Caco-2 (cell line): ENCODE measurements at regions not wholly inside any gene's neighbourhood (a gene's known extent, or its start where the extent isn't known, plus 50 kb on each side); places are given as distances from the start of the nearest gene placed in this dataset.

ENCODE experiments used
- BruUV-seq: library from RNA; stranded (reverse); fragments of 400-500 nt; replicated peaks from 2 replicates; lab custom pipeline; 2021; lab: Mats Ljungman, UMichigan
- CTCF ChIA-PET: fragments of 300-600 bp; sonication (Branson Sonifier 250); formaldehyde crosslinking; loops from one replicate; lab custom pipeline; 2022; ENCODE audit warnings: antibody characterized with exemption; lab: Charles Lee
- POLR2A ChIA-PET: fragments of 300-600 bp; sonication (Branson Sonifier 250); formaldehyde crosslinking; loops from one replicate; lab custom pipeline; 2022; ENCODE audit warnings: antibody characterized with exemption; lab: Charles Lee
- DNase-seq, 2 experiments: peaks; one replicate each; pipeline versions ENCODE4 v3.0.0 to v3.0.0-alpha.2; 2020 to 2022
- H3K27me3 ChIP-seq: replicated peaks from 2 replicates; pipeline ENCODE4 v1.6.0; 2011; ENCODE audit warnings: low read length; ENCODE audit not compliant: control insufficient read depth, insufficient read depth
- H3K36me3 ChIP-seq: 2 replicates; pipeline ENCODE4 v1.5.1; 2011; ENCODE audit warnings: low read length; ENCODE audit not compliant: control insufficient read depth, insufficient read depth
- H3K4me1 ChIP-seq: fragments of 250-450 bp; sonication (Bioruptor Pico); 2 replicates; pipeline ENCODE4 v1.5.1; 2020; ENCODE audit warnings: mild to moderate bottlenecking
- H3K4me3 ChIP-seq: 2 replicates; pipeline ENCODE4 v1.5.1; 2011; ENCODE audit warnings: low read depth, mild to moderate bottlenecking, control low read depth, low read length
- H3K9me3 ChIP-seq: fragments of 250-450 bp; sonication (Bioruptor Pico); 2 replicates; pipeline ENCODE4 v1.5.1; 2020; ENCODE audit warnings: mild to moderate bottlenecking, moderate library complexity
- H3K27ac Mint-ChIP-seq: one replicate; pipeline ENCODE4 v1.8.0; 2022; ENCODE audit warnings: mixed read lengths; ENCODE audit not compliant: unreplicated experiment
- H3K27me3 Mint-ChIP-seq: one replicate; pipeline ENCODE4 v1.8.0; 2022; ENCODE audit warnings: mixed read lengths; ENCODE audit not compliant: insufficient read depth, unreplicated experiment
- H3K36me3 Mint-ChIP-seq: one replicate; pipeline ENCODE4 v1.8.0; 2022; ENCODE audit warnings: mild to moderate bottlenecking, mixed read lengths; ENCODE audit not compliant: insufficient read depth, unreplicated experiment
- H3K4me1 Mint-ChIP-seq: one replicate; pipeline ENCODE4 v1.8.0; 2022; ENCODE audit warnings: low read depth, mixed read lengths; ENCODE audit not compliant: unreplicated experiment
- H3K4me3 Mint-ChIP-seq: one replicate; pipeline ENCODE4 v1.8.0; 2022; ENCODE audit warnings: mild to moderate bottlenecking, moderate library complexity, mixed read lengths; ENCODE audit not compliant: unreplicated experiment
- H3K9me3 Mint-ChIP-seq: one replicate; pipeline ENCODE4 v1.8.0; 2022; ENCODE audit warnings: mixed read lengths; ENCODE audit not compliant: unreplicated experiment
- intact Hi-C: fragments of 100-400 bp; cut with micrococcal nuclease; formaldehyde crosslinking; loops from one replicate; pipeline ENCODE4 v1.10.0; 2022; ENCODE audit not compliant: unreplicated experiment
- TF ChIP-seq, protein P1 (sequence below), 2 experiments: fragments of 200-600 bp in 1 of 2; IDR thresholded peaks; 1 replicate in 1 of 2; 2 replicates in 1 of 2; pipeline versions ENCODE4 v1.5.1 to v1.8.0; 2011 to 2022; ENCODE audit warnings: antibody characterized with exemption in 1 of 2, control low read depth in 1 of 2, inconsistent platforms in 1 of 2, low read depth in 1 of 2, low read length in 1 of 2, mild to moderate bottlenecking in 1 of 2, moderate library complexity in 1 of 2; ENCODE audit not compliant: insufficient read depth in 1 of 2, severe bottlenecking in 1 of 2, unreplicated experiment in 1 of 2

DNA sequence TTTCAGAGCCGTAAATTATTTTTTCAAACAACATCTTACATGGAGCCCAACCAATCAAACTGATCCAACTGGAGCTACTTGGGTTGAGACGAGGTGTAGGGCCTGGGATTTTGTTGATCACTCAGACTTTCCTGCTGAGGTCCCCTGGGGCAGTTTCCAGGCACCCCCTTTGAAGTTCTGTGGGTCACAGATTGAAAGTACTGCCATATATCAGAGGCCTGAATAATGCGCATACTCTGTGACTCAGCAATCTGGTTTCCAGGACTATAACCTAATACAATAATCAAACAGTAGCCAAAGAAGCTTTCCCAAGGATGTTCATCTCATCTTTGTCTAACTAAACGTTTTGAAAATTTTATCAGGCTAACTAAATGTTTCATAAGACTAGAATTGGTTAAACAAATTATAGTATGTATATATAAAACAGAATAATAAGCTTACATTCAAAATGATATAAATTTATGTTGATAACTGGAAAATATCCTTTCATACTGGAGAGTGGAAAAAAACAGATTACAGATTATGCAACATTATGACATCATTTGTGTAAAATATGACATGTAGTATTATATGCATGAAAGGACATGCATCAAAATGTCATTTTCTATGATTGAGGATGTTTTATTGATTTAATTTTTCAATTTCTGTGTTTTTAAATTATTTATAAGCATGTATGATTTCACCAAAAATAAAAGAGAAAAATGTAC lies 617.1 kb downstream of the NTRK3 start:
- TF ChIP-seq, protein P1, sequence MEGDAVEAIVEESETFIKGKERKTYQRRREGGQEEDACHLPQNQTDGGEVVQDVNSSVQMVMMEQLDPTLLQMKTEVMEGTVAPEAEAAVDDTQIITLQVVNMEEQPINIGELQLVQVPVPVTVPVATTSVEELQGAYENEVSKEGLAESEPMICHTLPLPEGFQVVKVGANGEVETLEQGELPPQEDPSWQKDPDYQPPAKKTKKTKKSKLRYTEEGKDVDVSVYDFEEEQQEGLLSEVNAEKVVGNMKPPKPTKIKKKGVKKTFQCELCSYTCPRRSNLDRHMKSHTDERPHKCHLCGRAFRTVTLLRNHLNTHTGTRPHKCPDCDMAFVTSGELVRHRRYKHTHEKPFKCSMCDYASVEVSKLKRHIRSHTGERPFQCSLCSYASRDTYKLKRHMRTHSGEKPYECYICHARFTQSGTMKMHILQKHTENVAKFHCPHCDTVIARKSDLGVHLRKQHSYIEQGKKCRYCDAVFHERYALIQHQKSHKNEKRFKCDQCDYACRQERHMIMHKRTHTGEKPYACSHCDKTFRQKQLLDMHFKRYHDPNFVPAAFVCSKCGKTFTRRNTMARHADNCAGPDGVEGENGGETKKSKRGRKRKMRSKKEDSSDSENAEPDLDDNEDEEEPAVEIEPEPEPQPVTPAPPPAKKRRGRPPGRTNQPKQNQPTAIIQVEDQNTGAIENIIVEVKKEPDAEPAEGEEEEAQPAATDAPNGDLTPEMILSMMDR (IDR thresholded peaks at IDR 0.05; ENCODE audit: insufficient read depth in 1 of 2, low read depth in 1 of 2, low read length in 1 of 2, severe bottlenecking in 1 of 2, unreplicated experiment in 1 of 2), result no peak
- ChIA-PET CTCF (no interaction called here), POLR2A (no interaction called here)
- no peak overlapping the region for H3K27ac Mint-ChIP-seq
- Histone ChIP-seq H3K4me1 (peaks cover 11% of the 10 kb centered on the region), H3K9me3 (no peaks in the 10 kb centered on the region), H3K27me3 (no peaks in the 10 kb centered on the region), H3K4me3 (no peak overlapping the region), H3K36me3 (no peaks in the 10 kb centered on the region)
- no peaks in the 10 kb centered on the region for H3K27me3 Mint-ChIP-seq
- DNase-seq, result no peak
- no peaks in the 10 kb centered on the region for H3K36me3 Mint-ChIP-seq
- BruUV-seq, result no TSS peak
- no peaks in the 10 kb centered on the region for H3K9me3 Mint-ChIP-seq
- H3K4me1 Mint-ChIP-seq, result peaks cover 12% of the 10 kb centered on the region
- H3K4me3 Mint-ChIP-seq, result no peak overlapping the region
- intact Hi-C loops, result no loop called here

DNA sequence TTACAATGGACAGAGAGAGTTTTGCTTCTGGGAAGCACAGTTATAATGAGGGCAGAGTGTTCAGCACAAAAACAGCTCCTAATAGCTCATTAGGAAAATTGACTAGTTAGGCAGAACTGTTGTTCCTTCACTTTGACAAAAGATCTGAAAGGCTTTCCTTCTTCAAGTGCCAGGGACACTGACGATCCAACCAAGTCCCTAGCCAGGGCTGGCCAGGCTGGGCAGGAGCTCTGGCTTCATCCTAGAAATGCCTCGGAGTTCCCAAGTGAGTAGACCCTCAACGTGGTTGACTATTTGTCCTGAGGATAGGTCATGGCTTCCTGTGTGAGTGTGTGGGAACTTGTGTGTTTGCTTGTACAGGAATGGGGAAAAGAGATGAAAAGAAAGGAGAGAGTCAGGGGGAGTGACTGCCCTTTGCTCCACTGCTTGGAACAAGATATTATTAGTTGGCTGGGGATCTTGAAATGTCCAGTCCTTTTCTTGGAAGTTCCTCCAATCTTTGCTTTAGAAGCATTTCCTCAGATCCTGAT lies 617.9 kb downstream of the NTRK3 start:
- CTCF ChIA-PET, result no interaction called here
- no TSS peak for BruUV-seq
- Mint-ChIP-seq H3K27ac (no peak overlapping the region), H3K36me3 (no peaks in the 10 kb centered on the region), H3K9me3 (no peaks in the 10 kb centered on the region), H3K27me3 (no peaks in the 10 kb centered on the region), H3K4me3 (no peak overlapping the region), H3K4me1 (peaks cover 12% of the 10 kb centered on the region)
- H3K4me1 ChIP-seq, result peaks cover 11% of the 10 kb centered on the region
- TF ChIP-seq, protein P1 (IDR thresholded peaks at IDR 0.05; ENCODE audit: insufficient read depth in 1 of 2, low read depth in 1 of 2, low read length in 1 of 2, severe bottlenecking in 1 of 2, unreplicated experiment in 1 of 2), result no peak
- no peaks in the 10 kb centered on the region for H3K27me3 ChIP-seq
- POLR2A ChIA-PET, result no interaction called here
- no peaks in the 10 kb centered on the region for H3K9me3 ChIP-seq
- no peak for DNase-seq
- no peak overlapping the region for H3K4me3 ChIP-seq
- no peaks in the 10 kb centered on the region for H3K36me3 ChIP-seq
- intact Hi-C loops, result no loop called here

DNA sequence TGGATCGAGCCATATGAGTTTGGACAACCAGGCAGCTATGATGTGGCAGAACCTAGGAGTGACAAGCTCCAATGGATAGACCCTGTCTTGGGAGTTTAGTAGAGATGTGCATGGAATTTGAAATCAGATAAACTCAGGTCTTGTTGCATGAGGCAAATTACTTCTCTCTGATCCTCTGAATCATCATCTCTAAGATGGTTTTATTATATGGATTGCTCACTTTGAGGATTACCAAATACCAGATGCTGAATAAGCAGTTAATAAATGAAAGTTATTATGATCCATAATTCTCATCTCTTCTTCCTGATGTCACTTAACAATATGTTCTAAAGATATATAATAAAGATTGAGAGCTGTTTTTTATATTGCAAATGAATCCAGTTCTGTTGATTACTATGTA lies 622.2 kb downstream of the NTRK3 start:
- H3K9me3 Mint-ChIP-seq, result no peaks in the 10 kb centered on the region
- H3K4me3 ChIP-seq, result no peak overlapping the region
- no peak for DNase-seq
- ChIA-PET CTCF (no interaction called here), POLR2A (no interaction called here)
- H3K27me3 ChIP-seq, result no peaks in the 10 kb centered on the region
- H3K4me1 Mint-ChIP-seq, result peaks cover 12% of the 10 kb centered on the region
- TF ChIP-seq, protein P1 (IDR thresholded peaks at IDR 0.05; ENCODE audit: insufficient read depth in 1 of 2, low read depth in 1 of 2, low read length in 1 of 2, severe bottlenecking in 1 of 2, unreplicated experiment in 1 of 2), result no peak
- H3K4me1 ChIP-seq, result peaks cover 11% of the 10 kb centered on the region
- intact Hi-C loops, result no loop called here
- no peaks in the 10 kb centered on the region for H3K9me3 ChIP-seq
- no peaks in the 10 kb centered on the region for H3K36me3 ChIP-seq
- H3K4me3 Mint-ChIP-seq, result no peak overlapping the region
- no TSS peak for BruUV-seq
- H3K36me3 Mint-ChIP-seq, result no peaks in the 10 kb centered on the region
- no peaks in the 10 kb centered on the region for H3K27me3 Mint-ChIP-seq
- H3K27ac Mint-ChIP-seq, result no peak overlapping the region
